Suprapubic skin (tissue), 4 donors: ENCODE measurements at regions not wholly inside any gene's neighbourhood (a gene's known extent, or its start where the extent isn't known, plus 50 kb on each side); places are given as distances from the start of the nearest gene placed in this dataset.

ENCODE experiments used
- EP300 ChIP-seq: sonication (generic); formaldehyde crosslinking; IDR thresholded peaks from one replicate; pipeline ENCODE4 v1.6.1; 2017; ENCODE audit warnings: antibody characterized with exemption
- POLR2A ChIP-seq, 2 donors: fragments of 450-650 bp; IDR thresholded peaks; one replicate each; pipeline ENCODE4 v1.6.1; 2017; ENCODE audit warnings: antibody characterized with exemption in 2 of 2, mild to moderate bottlenecking in 2 of 2, moderate library complexity in 2 of 2
- POLR2AphosphoS5 ChIP-seq, 3 donors: sonication (generic); formaldehyde crosslinking; IDR thresholded peaks; one replicate each; pipeline ENCODE4 v1.6.1; 2017; ENCODE audit warnings: antibody characterized with exemption in 3 of 3
- TF ChIP-seq, protein P1 (sequence below), 2 donors: fragments of 200-600 bp in 1 of 2; fragments of 450-650 bp in 1 of 2; sonication (generic) in 1 of 2; IDR thresholded peaks; one replicate each; pipeline ENCODE4 v1.5.1; 2016 to 2019; ENCODE audit warnings: antibody characterized with exemption in 2 of 2, mild to moderate bottlenecking in 1 of 2, moderate library complexity in 1 of 2

DNA sequence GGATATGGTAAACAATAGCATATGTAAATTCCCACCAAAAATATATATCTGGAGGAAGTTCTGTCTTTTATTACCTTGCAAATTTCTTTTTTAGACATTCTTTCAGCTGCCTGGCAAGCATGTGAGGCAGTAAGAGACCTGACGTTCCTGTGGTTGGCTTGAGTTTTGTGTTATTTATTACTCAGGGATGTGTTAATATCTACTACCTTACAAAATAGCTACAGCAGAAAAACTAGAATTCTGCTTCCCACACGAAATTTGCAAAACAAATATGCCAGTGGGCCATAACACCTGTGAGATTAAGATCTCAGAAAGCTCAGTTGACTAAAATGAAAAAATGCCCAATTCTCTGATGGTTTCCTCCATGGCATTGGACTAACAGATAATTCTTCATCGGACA lies 274.2 kb downstream of the TMEM167A start:
- no peak for TF ChIP-seq POLR2A (IDR thresholded peaks at IDR 0.05)
- TF ChIP-seq, protein P1, sequence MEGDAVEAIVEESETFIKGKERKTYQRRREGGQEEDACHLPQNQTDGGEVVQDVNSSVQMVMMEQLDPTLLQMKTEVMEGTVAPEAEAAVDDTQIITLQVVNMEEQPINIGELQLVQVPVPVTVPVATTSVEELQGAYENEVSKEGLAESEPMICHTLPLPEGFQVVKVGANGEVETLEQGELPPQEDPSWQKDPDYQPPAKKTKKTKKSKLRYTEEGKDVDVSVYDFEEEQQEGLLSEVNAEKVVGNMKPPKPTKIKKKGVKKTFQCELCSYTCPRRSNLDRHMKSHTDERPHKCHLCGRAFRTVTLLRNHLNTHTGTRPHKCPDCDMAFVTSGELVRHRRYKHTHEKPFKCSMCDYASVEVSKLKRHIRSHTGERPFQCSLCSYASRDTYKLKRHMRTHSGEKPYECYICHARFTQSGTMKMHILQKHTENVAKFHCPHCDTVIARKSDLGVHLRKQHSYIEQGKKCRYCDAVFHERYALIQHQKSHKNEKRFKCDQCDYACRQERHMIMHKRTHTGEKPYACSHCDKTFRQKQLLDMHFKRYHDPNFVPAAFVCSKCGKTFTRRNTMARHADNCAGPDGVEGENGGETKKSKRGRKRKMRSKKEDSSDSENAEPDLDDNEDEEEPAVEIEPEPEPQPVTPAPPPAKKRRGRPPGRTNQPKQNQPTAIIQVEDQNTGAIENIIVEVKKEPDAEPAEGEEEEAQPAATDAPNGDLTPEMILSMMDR (IDR thresholded peaks at IDR 0.05), result no peak
- TF ChIP-seq EP300, result no peak
- no peak for TF ChIP-seq POLR2AphosphoS5 (IDR thresholded peaks at IDR 0.05)
